ENCODE measurements at regions not wholly inside any gene's neighbourhood (a gene's known extent, or its start where the extent isn't known, plus 50 kb on each side); places are given as distances from the start of the nearest gene placed in this dataset.

DNA sequence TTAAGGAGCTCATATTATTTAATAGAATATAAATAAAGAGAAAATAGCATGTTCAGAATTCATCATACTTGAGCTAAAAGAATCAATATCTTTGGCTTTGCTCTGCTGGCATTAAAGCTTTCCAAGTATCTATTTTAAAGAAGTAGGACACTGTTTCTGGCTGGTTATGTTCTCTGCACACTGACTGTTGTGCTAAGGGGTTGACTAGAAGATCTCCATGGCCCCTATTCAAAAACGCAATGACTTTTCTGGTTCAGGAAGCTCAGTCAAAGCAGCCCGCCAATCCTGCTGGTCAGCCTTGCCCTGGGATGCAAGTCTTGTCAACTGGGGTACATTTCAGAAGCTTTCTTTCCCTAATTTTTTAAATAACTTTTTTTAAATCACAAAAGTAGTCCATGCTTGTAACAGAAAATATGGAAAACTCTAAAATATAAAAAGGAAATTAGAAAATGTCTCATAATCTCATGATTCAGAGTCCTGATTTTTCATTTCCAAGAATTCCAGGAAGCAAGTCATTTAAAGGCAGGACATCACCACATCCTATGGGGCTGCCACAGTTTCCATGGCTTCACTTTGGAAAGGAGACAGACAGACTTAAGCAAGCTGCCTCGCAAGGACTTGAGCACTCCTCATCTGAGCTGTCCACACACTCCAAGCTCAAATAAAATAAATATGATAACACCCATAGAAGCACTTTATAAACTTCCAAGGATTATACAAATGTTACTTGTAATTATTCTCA is 195.1 kb downstream of the TXNL1 start:
- ATAC-seq, result no peak
- Histone ChIP-seq H2AFZ (ENCODE audit: low read depth, low read length) (no peak overlapping the region), H3K4me2 (ENCODE audit: insufficient read depth, low read length) (no peak overlapping the region), H3K36me3 (ENCODE audit: control insufficient read depth, insufficient read depth, low read length) (no peaks in the 10 kb centered on the region), H3K79me2 (ENCODE audit: control insufficient read depth, insufficient read depth, low read length) (no peaks in the 10 kb centered on the region), H3K4me1 (replicated peaks in 1 of 2; ENCODE audit: control insufficient read depth in 2 of 2, insufficient read depth in 2 of 2, low read length in 2 of 2) (no peaks in the 10 kb centered on the region), H3K9me3 (replicated peaks; ENCODE audit: control insufficient read depth, insufficient read depth, low read depth, low read length) (no peaks in the 10 kb centered on the region), H4K20me1 (replicated peaks; ENCODE audit: control insufficient read depth, insufficient read depth, low read length) (no peaks in the 10 kb centered on the region), H3K4me3 (no peak overlapping the region), H3K9ac (ENCODE audit: insufficient read depth in 1 of 2, low read depth in 2 of 2, low read length in 2 of 2) (no peak overlapping the region), H3K27me3 (ENCODE audit: control insufficient read depth in 2 of 2, insufficient read depth in 2 of 2, low read length in 2 of 2) (no peaks in the 10 kb centered on the region), H3K9me1 (ENCODE audit: control insufficient read depth, insufficient read depth, low read length) (no peaks in the 10 kb centered on the region), H3K27ac (ENCODE audit: extremely low read depth, low read depth, low read length) (no peak overlapping the region)
- CTCF ChIA-PET (ENCODE audit: low intra/inter-chr PET ratio), result no interaction called here
- WGBS (ENCODE audit: insufficient coverage, low coverage, missing lambda C conversion rate), result 0% methylated on average over 3 of the region's 3 CpGs
- in situ Hi-C loops (cut with MboI), result no loop called here
- intact Hi-C loops (cut with micrococcal nuclease), result no loop called here
- no peak for FAIRE-seq
- POLR2A ChIA-PET, result interaction anchor here (0.6 to 1.0 kb wide), 2 partner anchors 66 to 99 kb away, joined by 3 to 4 read pairs; no protein-coding TSS in a partner anchor
- no TSS peak for BruUV-seq (replicated peaks)
- no peak for DNase-seq (ENCODE audit: extremely low read depth in 1 of 4, low spot score in 3 of 4)
- TF ChIP-seq LCOR (CRISPR knock-in tag; IDR thresholded peaks at IDR 0.05), result no peak
- TF ChIP-seq FOS (IDR thresholded peaks at IDR 0.05; ENCODE audit: extremely low read depth, insufficient read length), result no peak
- TF ChIP-seq, protein P1, sequence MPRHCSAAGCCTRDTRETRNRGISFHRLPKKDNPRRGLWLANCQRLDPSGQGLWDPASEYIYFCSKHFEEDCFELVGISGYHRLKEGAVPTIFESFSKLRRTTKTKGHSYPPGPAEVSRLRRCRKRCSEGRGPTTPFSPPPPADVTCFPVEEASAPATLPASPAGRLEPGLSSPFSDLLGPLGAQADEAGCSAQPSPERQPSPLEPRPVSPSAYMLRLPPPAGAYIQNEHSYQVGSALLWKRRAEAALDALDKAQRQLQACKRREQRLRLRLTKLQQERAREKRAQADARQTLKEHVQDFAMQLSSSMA (CRISPR knock-in tag; IDR thresholded peaks at IDR 0.05), result no peak
- no peak for TF ChIP-seq E2F3 (CRISPR knock-in tag; IDR thresholded peaks at IDR 0.05)
- TF ChIP-seq RFX7 (CRISPR knock-in tag; IDR thresholded peaks at IDR 0.05), result no peak
- TF ChIP-seq, protein P2, sequence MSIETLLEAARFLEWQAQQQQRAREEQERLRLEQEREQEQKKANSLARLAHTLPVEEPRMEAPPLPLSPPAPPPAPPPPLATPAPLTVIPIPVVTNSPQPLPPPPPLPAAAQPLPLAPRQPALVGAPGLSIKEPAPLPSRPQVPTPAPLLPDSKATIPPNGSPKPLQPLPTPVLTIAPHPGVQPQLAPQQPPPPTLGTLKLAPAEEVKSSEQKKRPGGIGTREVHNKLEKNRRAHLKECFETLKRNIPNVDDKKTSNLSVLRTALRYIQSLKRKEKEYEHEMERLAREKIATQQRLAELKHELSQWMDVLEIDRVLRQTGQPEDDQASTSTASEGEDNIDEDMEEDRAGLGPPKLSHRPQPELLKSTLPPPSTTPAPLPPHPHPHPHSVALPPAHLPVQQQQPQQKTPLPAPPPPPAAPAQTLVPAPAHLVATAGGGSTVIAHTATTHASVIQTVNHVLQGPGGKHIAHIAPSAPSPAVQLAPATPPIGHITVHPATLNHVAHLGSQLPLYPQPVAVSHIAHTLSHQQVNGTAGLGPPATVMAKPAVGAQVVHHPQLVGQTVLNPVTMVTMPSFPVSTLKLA (conservative IDR thresholded peaks at IDR 0.05), result no peak
- TF ChIP-seq SNIP1 (IDR thresholded peaks at IDR 0.05; ENCODE audit: low read depth), result no peak
- no peak for TF ChIP-seq SNAPC5 (CRISPR knock-in tag; IDR thresholded peaks at IDR 0.05)
- TF ChIP-seq ZNF589 (CRISPR knock-in tag; IDR thresholded peaks at IDR 0.05; ENCODE audit: low read depth), result no peak
- TF ChIP-seq ZNF212 (CRISPR knock-in tag; IDR thresholded peaks at IDR 0.05), result no peak
- TF ChIP-seq HEY1 (CRISPR knock-in tag; IDR thresholded peaks at IDR 0.05; ENCODE audit: borderline replicate concordance), result no peak
- no peak for TF ChIP-seq ZNF583 (CRISPR knock-in tag; IDR thresholded peaks at IDR 0.05)
- TF ChIP-seq SP2 (IDR thresholded peaks at IDR 0.05; ENCODE audit: extremely low read depth, low read depth, low read length, poor library complexity, severe bottlenecking), result no peak
- no peak for TF ChIP-seq PTBP1 (IDR thresholded peaks at IDR 0.05; ENCODE audit: low read depth, low read length)
- TF ChIP-seq, protein P3, sequence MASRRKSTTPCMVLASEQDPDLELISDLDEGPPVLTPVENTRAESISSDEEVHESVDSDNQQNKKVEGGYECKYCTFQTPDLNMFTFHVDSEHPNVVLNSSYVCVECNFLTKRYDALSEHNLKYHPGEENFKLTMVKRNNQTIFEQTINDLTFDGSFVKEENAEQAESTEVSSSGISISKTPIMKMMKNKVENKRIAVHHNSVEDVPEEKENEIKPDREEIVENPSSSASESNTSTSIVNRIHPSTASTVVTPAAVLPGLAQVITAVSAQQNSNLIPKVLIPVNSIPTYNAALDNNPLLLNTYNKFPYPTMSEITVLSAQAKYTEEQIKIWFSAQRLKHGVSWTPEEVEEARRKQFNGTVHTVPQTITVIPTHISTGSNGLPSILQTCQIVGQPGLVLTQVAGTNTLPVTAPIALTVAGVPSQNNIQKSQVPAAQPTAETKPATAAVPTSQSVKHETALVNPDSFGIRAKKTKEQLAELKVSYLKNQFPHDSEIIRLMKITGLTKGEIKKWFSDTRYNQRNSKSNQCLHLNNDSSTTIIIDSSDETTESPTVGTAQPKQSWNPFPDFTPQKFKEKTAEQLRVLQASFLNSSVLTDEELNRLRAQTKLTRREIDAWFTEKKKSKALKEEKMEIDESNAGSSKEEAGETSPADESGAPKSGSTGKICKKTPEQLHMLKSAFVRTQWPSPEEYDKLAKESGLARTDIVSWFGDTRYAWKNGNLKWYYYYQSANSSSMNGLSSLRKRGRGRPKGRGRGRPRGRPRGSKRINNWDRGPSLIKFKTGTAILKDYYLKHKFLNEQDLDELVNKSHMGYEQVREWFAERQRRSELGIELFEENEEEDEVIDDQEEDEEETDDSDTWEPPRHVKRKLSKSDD (conservative IDR thresholded peaks at IDR 0.05; ENCODE audit: low read length), result no peak
